Gastrocnemius medialis (tissue), 4 donors: ENCODE measurements at regions not wholly inside any gene's neighbourhood (a gene's known extent, or its start where the extent isn't known, plus 50 kb on each side); places are given as distances from the start of the nearest gene placed in this dataset.

Source experiments
- ATAC-seq, 2 donors: fragments of 150-250 bp; one replicate each; pipeline ENCODE4 v1.9.1; 2016
- DNase-seq, 2 donors: peaks; one replicate each; pipeline ENCODE4 v3.0.0-alpha.2; 2019
- H3K27ac ChIP-seq, 4 donors: fragments of 200-600 bp; sonication (generic); 1 replicate in 1 of 4; 2 replicates in 3 of 4; pipeline ENCODE4 v1.5.1; 2016 to 2018; ENCODE audit warnings: mild to moderate bottlenecking in 2 of 4, moderate library complexity in 1 of 4
- H3K27me3 ChIP-seq, 3 donors: fragments of 200-600 bp; sonication (generic) in 2 of 3; 1 replicate in 1 of 3; 2 replicates in 2 of 3; pipeline versions ENCODE4 v1.5.1 to v1.6.0; 2016 to 2019; ENCODE audit warnings: mild to moderate bottlenecking in 1 of 3, moderate library complexity in 1 of 3
- H3K36me3 ChIP-seq, 2 donors: fragments of 200-600 bp; sonication (generic) in 1 of 2; one replicate each; pipeline ENCODE4 v1.5.1; 2017 to 2018
- H3K4me1 ChIP-seq, 2 donors: fragments of 200-600 bp; sonication (generic) in 1 of 2; one replicate each; pipeline ENCODE4 v1.5.1; 2016 to 2017; ENCODE audit warnings: mild to moderate bottlenecking in 2 of 2
- H3K4me3 ChIP-seq, 4 donors: fragments of 200-600 bp; sonication (generic) in 3 of 4; 1 replicate in 1 of 4; 2 replicates in 3 of 4; pipeline ENCODE4 v1.5.1; 2016 to 2019; ENCODE audit warnings: mild to moderate bottlenecking in 2 of 4
- H3K9me3 ChIP-seq, 3 donors: fragments of 200-600 bp; sonication (generic) in 2 of 3; 1 replicate in 1 of 3; 2 replicates in 2 of 3; pipeline ENCODE4 v1.5.1; 2016 to 2019
- CTCF ChIP-seq, 5 experiments: fragments of 450-650 bp in 3 of 5; fragments of 200-600 bp in 2 of 5; sonication (generic) in 2 of 5; IDR thresholded peaks in 4 of 5; conservative IDR thresholded peaks in 1 of 5; 1 replicate in 4 of 5; 2 replicates in 1 of 5; pipeline ENCODE4 v1.5.1; 2016 to 2019; ENCODE audit warnings: antibody characterized with exemption in 5 of 5, mild to moderate bottlenecking in 3 of 5, moderate library complexity in 3 of 5
- POLR2A ChIP-seq, 2 donors: fragments of 450-650 bp; IDR thresholded peaks; one replicate each; pipeline ENCODE4 v1.6.1; 2017; ENCODE audit warnings: antibody characterized with exemption in 2 of 2, mild to moderate bottlenecking in 2 of 2, moderate library complexity in 2 of 2
- in situ Hi-C, 4 donors: fragments of 200-750 bp; cut with MboI; loops; one replicate each; pipeline versions ENCODE4 v1.15.0 to v1.8.0; 2017; ENCODE audit warnings: low sequenced_read_pairs in 4 of 4
- intact Hi-C: fragments of 100-400 bp; cut with DNase I; formaldehyde crosslinking; loops from one replicate; pipeline ENCODE4 v1.15.1; 2023; ENCODE audit warnings: low total_unique reads

GRCh38 chr9:97763874-97764273, 66.7 kb upstream of the XPA start:
- Histone ChIP-seq H3K27ac (no peak overlapping the region), H3K9me3 (no peaks in the 10 kb centered on the region), H3K4me3 (no peak overlapping the region), H3K27me3 (peaks cover 0 to 9% (median 5%) of the 10 kb centered on the region in 3 donors), H3K36me3 (no peaks in the 10 kb centered on the region), H3K4me1 (no peaks in the 10 kb centered on the region)
- in situ Hi-C loops (no loop called here), intact Hi-C loops (no loop called here)
- no peak for TF ChIP-seq POLR2A (IDR thresholded peaks at IDR 0.05)
- TF ChIP-seq CTCF (IDR thresholded peaks at IDR 0.05 in 4 of 5, conservative IDR thresholded peaks at IDR 0.05 in 1 of 5) = no peak
- DNase-seq (no peak), ATAC-seq (no peak)

GRCh38 chr9:97766092-97766491, 69.0 kb upstream of the XPA start:
- H3K9me3 ChIP-seq = no peaks in the 10 kb centered on the region
- H3K4me1 ChIP-seq = no peaks in the 10 kb centered on the region
- peaks cover 0 to 14% (median 5%) of the 10 kb centered on the region in 3 donors for H3K27me3 ChIP-seq
- TF ChIP-seq POLR2A (IDR thresholded peaks at IDR 0.05) = no peak
- TF ChIP-seq CTCF (IDR thresholded peaks at IDR 0.05 in 4 of 5, conservative IDR thresholded peaks at IDR 0.05 in 1 of 5) = no peak
- H3K27ac ChIP-seq = no peak overlapping the region
- in situ Hi-C loops = no loop called here
- no peak overlapping the region for H3K4me3 ChIP-seq
- DNase-seq = no peak
- intact Hi-C loops = no loop called here
- H3K36me3 ChIP-seq = no peaks in the 10 kb centered on the region
- no peak for ATAC-seq

GRCh38 chr9:97766610-97767009, 69.5 kb upstream of the XPA start:
- H3K27me3 ChIP-seq = peaks cover 0 to 17% (median 5%) of the 10 kb centered on the region in 3 donors
- H3K4me3 ChIP-seq = no peak overlapping the region
- H3K4me1 ChIP-seq = no peaks in the 10 kb centered on the region
- ATAC-seq (no peak), DNase-seq (no peak)
- H3K9me3 ChIP-seq = no peaks in the 10 kb centered on the region
- H3K27ac ChIP-seq = no peak overlapping the region
- TF ChIP-seq CTCF (IDR thresholded peaks at IDR 0.05 in 4 of 5, conservative IDR thresholded peaks at IDR 0.05 in 1 of 5) (no peak), POLR2A (IDR thresholded peaks at IDR 0.05) (no peak)
- no peaks in the 10 kb centered on the region for H3K36me3 ChIP-seq
- in situ Hi-C loops = no loop called here
- intact Hi-C loops = no loop called here

GRCh38 chr9:97767891-97768290, 70.8 kb upstream of the XPA start:
- in situ Hi-C loops = no loop called here
- Histone ChIP-seq H3K4me1 (no peaks in the 10 kb centered on the region), H3K27me3 (peaks cover 0 to 13% (median 5%) of the 10 kb centered on the region in 3 donors), H3K36me3 (no peaks in the 10 kb centered on the region), H3K9me3 (no peaks in the 10 kb centered on the region), H3K27ac (no peak overlapping the region), H3K4me3 (no peak overlapping the region)
- intact Hi-C loops = no loop called here
- DNase-seq (no peak), ATAC-seq (no peak)
- TF ChIP-seq POLR2A (IDR thresholded peaks at IDR 0.05) = no peak
- no peak for TF ChIP-seq CTCF (IDR thresholded peaks at IDR 0.05 in 4 of 5, conservative IDR thresholded peaks at IDR 0.05 in 1 of 5)

GRCh38 chr9:97768746-97769145, 71.6 kb upstream of the XPA start:
- ATAC-seq (no peak), DNase-seq (no peak)
- intact Hi-C loops (no loop called here), in situ Hi-C loops (no loop called here)
- no peaks in the 10 kb centered on the region for H3K36me3 ChIP-seq
- peaks cover 0 to 13% (median 6%) of the 10 kb centered on the region in 3 donors for H3K27me3 ChIP-seq
- H3K27ac ChIP-seq = no peak overlapping the region
- H3K4me3 ChIP-seq = no peak overlapping the region
- H3K4me1 ChIP-seq = no peaks in the 10 kb centered on the region
- H3K9me3 ChIP-seq = no peaks in the 10 kb centered on the region
- no peak for TF ChIP-seq POLR2A (IDR thresholded peaks at IDR 0.05)
- TF ChIP-seq CTCF (IDR thresholded peaks at IDR 0.05 in 4 of 5, conservative IDR thresholded peaks at IDR 0.05 in 1 of 5) = no peak
